GM12878 (cell line): ENCODE measurements at regions not wholly inside any gene's neighbourhood (a gene's known extent, or its start where the extent isn't known, plus 50 kb on each side); places are given as distances from the start of the nearest gene placed in this dataset.

ENCODE experiments used
- FOXK2 ChIP-seq: fragments of 450-650 bp; IDR thresholded peaks from 2 replicates; pipeline ENCODE4 v1.6.1; 2017; ENCODE audit warnings: mild to moderate bottlenecking, moderate library complexity
- HDGF ChIP-seq: fragments of 450-650 bp; IDR thresholded peaks from 2 replicates; pipeline ENCODE4 v1.6.1; 2016; ENCODE audit warnings: antibody characterized with exemption
- JUNB ChIP-seq: IDR thresholded peaks from 2 replicates; pipeline ENCODE4 v1.6.1; 2016; ENCODE audit warnings: antibody characterized with exemption, mild to moderate bottlenecking
- NR2C1 ChIP-seq: fragments of 450-650 bp; IDR thresholded peaks from 2 replicates; pipeline ENCODE4 v1.6.1; 2017; ENCODE audit warnings: antibody characterized with exemption, mild to moderate bottlenecking, moderate library complexity
- NR2F1 ChIP-seq: fragments of 450-650 bp; conservative IDR thresholded peaks from 2 replicates; pipeline ENCODE4 v1.6.1; 2017; ENCODE audit warnings: mild to moderate bottlenecking
- RAD51 ChIP-seq: fragments of 450-650 bp; IDR thresholded peaks from 2 replicates; pipeline ENCODE4 v1.6.1; 2016; ENCODE audit warnings: moderate library complexity, mild to moderate bottlenecking, inconsistent platforms
- SIX5 ChIP-seq: IDR thresholded peaks from 2 replicates; pipeline ENCODE4 v1.6.1; 2011; ENCODE audit warnings: mild to moderate bottlenecking, low read depth, low read length, moderate library complexity; ENCODE audit not compliant: severe bottlenecking
- TARDBP ChIP-seq: IDR thresholded peaks from 2 replicates; pipeline ENCODE4 v1.6.1; 2016; ENCODE audit warnings: borderline replicate concordance
- ZSCAN29 ChIP-seq: fragments of 450-650 bp; IDR thresholded peaks from 2 replicates; pipeline ENCODE4 v1.6.1; 2017; ENCODE audit warnings: mild to moderate bottlenecking, moderate library complexity
- TF ChIP-seq, protein P1 (sequence below): IDR thresholded peaks from 2 replicates; pipeline ENCODE4 v1.6.1; 2012; ENCODE audit warnings: low read length, inconsistent platforms
- TF ChIP-seq, protein P2 (sequence below): IDR thresholded peaks from 2 replicates; pipeline ENCODE4 v1.6.1; 2012; ENCODE audit warnings: low read depth, low read length, improper control_type of control experiment
- TF ChIP-seq, protein P3 (sequence below): IDR thresholded peaks from 2 replicates; pipeline ENCODE4 v1.6.1; 2011; ENCODE audit warnings: low read depth, low read length, improper control_type of control experiment, borderline replicate concordance
- TF ChIP-seq, protein P4 (sequence below): fragments of 450-650 bp; IDR thresholded peaks from 2 replicates; pipeline ENCODE4 v1.6.1; 2018; ENCODE audit warnings: borderline replicate concordance, mild to moderate bottlenecking; ENCODE audit not compliant: partially characterized antibody
- TF ChIP-seq, protein P5 (sequence below): IDR thresholded peaks from 2 replicates; pipeline ENCODE4 v1.6.1; 2012; ENCODE audit warnings: improper control_type of control experiment, low read depth, low read length; ENCODE audit not compliant: insufficient replicate concordance

DNA sequence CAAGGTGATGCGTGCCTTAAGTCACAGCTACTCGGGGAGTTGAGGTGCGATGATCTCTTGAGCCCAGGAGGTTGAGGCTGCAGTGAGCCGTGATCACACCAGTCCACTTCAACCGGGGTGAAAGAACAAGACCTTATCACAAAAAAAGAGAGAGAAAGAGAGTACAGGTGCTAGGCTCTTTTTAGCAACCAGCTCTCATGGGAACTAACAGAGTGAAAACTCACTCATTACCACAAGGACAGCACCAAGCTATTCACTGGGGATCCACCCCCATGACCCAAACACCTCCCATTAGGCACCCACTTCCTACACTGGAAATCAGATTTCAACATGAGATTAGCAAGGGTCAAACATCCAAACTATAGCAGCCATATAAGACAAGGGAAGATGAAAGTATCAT lies 164.2 kb downstream of the NDUFA12 start (continued):
- TF ChIP-seq, protein P1, sequence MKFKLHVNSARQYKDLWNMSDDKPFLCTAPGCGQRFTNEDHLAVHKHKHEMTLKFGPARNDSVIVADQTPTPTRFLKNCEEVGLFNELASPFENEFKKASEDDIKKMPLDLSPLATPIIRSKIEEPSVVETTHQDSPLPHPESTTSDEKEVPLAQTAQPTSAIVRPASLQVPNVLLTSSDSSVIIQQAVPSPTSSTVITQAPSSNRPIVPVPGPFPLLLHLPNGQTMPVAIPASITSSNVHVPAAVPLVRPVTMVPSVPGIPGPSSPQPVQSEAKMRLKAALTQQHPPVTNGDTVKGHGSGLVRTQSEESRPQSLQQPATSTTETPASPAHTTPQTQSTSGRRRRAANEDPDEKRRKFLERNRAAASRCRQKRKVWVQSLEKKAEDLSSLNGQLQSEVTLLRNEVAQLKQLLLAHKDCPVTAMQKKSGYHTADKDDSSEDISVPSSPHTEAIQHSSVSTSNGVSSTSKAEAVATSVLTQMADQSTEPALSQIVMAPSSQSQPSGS = peak; percentile 61; the same call in 1 of the 2 replicates
- TF ChIP-seq RAD51 (no peak), JUNB (no peak), TARDBP (no peak), SIX5 (no peak), NR2F1 (peak; percentile 77; the same call in 1 of the 2 replicates), NR2C1 (no peak), ZSCAN29 (no peak), HDGF (no peak), FOXK2 (no peak)
- TF ChIP-seq, protein P2, sequence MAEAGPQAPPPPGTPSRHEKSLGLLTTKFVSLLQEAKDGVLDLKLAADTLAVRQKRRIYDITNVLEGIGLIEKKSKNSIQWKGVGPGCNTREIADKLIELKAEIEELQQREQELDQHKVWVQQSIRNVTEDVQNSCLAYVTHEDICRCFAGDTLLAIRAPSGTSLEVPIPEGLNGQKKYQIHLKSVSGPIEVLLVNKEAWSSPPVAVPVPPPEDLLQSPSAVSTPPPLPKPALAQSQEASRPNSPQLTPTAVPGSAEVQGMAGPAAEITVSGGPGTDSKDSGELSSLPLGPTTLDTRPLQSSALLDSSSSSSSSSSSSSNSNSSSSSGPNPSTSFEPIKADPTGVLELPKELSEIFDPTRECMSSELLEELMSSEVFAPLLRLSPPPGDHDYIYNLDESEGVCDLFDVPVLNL = no peak
- TF ChIP-seq, protein P3, sequence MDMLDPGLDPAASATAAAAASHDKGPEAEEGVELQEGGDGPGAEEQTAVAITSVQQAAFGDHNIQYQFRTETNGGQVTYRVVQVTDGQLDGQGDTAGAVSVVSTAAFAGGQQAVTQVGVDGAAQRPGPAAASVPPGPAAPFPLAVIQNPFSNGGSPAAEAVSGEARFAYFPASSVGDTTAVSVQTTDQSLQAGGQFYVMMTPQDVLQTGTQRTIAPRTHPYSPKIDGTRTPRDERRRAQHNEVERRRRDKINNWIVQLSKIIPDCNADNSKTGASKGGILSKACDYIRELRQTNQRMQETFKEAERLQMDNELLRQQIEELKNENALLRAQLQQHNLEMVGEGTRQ = no peak
- TF ChIP-seq, protein P4, sequence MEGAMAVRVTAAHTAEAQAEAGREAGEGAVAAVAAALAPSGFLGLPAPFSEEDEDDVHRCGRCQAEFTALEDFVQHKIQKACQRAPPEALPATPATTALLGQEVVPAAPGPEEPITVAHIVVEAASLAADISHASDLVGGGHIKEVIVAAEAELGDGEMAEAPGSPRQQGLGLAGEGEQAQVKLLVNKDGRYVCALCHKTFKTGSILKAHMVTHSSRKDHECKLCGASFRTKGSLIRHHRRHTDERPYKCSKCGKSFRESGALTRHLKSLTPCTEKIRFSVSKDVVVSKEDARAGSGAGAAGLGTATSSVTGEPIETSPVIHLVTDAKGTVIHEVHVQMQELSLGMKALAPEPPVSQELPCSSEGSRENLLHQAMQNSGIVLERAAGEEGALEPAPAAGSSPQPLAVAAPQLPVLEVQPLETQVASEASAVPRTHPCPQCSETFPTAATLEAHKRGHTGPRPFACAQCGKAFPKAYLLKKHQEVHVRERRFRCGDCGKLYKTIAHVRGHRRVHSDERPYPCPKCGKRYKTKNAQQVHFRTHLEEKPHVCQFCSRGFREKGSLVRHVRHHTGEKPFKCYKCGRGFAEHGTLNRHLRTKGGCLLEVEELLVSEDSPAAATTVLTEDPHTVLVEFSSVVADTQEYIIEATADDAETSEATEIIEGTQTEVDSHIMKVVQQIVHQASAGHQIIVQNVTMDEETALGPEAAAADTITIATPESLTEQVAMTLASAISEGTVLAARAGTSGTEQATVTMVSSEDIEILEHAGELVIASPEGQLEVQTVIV = no peak
- TF ChIP-seq, protein P5, sequence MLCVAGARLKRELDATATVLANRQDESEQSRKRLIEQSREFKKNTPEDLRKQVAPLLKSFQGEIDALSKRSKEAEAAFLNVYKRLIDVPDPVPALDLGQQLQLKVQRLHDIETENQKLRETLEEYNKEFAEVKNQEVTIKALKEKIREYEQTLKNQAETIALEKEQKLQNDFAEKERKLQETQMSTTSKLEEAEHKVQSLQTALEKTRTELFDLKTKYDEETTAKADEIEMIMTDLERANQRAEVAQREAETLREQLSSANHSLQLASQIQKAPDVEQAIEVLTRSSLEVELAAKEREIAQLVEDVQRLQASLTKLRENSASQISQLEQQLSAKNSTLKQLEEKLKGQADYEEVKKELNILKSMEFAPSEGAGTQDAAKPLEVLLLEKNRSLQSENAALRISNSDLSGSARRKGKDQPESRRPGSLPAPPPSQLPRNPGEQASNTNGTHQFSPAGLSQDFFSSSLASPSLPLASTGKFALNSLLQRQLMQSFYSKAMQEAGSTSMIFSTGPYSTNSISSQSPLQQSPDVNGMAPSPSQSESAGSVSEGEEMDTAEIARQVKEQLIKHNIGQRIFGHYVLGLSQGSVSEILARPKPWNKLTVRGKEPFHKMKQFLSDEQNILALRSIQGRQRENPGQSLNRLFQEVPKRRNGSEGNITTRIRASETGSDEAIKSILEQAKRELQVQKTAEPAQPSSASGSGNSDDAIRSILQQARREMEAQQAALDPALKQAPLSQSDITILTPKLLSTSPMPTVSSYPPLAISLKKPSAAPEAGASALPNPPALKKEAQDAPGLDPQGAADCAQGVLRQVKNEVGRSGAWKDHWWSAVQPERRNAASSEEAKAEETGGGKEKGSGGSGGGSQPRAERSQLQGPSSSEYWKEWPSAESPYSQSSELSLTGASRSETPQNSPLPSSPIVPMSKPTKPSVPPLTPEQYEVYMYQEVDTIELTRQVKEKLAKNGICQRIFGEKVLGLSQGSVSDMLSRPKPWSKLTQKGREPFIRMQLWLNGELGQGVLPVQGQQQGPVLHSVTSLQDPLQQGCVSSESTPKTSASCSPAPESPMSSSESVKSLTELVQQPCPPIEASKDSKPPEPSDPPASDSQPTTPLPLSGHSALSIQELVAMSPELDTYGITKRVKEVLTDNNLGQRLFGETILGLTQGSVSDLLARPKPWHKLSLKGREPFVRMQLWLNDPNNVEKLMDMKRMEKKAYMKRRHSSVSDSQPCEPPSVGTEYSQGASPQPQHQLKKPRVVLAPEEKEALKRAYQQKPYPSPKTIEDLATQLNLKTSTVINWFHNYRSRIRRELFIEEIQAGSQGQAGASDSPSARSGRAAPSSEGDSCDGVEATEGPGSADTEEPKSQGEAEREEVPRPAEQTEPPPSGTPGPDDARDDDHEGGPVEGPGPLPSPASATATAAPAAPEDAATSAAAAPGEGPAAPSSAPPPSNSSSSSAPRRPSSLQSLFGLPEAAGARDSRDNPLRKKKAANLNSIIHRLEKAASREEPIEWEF = no peak
- TF ChIP-seq, all 136 proteins: peak for 24
